Upper lobe of left lung (tissue), 6 donors: ENCODE measurements at regions not wholly inside any gene's neighbourhood (a gene's known extent, or its start where the extent isn't known, plus 50 kb on each side); places are given as distances from the start of the nearest gene placed in this dataset.

Experiments
- ATAC-seq, 2 donors: fragments of 200-7000 bp; cut with Tn5 transposase; one replicate each; pipeline ENCODE4 v1.9.1; 2022; ENCODE audit warnings: mild to moderate bottlenecking in 2 of 2, moderate library complexity in 2 of 2; ENCODE audit not compliant: low FRiP score in 2 of 2
- DNase-seq, 2 donors: peaks; one replicate each; pipeline ENCODE4 v3.0.0-alpha.2; 2019 to 2020
- H3K27ac ChIP-seq, 4 donors: fragments of 200-600 bp; sonication (generic); one replicate each; pipeline ENCODE4 v1.5.1; 2016 to 2019
- H3K27me3 ChIP-seq, 4 donors: fragments of 200-600 bp; sonication (generic); one replicate each; pipeline ENCODE4 v1.5.1; 2017 to 2019
- H3K36me3 ChIP-seq, 4 donors: fragments of 200-600 bp; sonication (generic); one replicate each; pipeline ENCODE4 v1.5.1; 2016 to 2019
- H3K4me1 ChIP-seq, 4 donors: fragments of 200-600 bp; sonication (generic); one replicate each; pipeline ENCODE4 v1.5.1; 2018 to 2019
- H3K4me3 ChIP-seq, 4 donors: fragments of 200-600 bp; sonication (generic); one replicate each; pipeline ENCODE4 v1.5.1; 2017 to 2019; ENCODE audit warnings: mild to moderate bottlenecking in 2 of 4, moderate library complexity in 1 of 4
- H3K9me3 ChIP-seq, 4 donors: fragments of 200-600 bp; sonication (generic); one replicate each; pipeline ENCODE4 v1.5.1; 2018 to 2019
- EP300 ChIP-seq, 4 donors: sonication (generic); formaldehyde crosslinking; IDR thresholded peaks; one replicate each; pipeline ENCODE4 v1.5.1; 2017; ENCODE audit warnings: antibody characterized with exemption in 4 of 4, control low read depth in 2 of 4
- POLR2A ChIP-seq, 4 donors: fragments of 450-650 bp; IDR thresholded peaks; one replicate each; pipeline ENCODE4 v1.5.1; 2016 to 2017; ENCODE audit warnings: antibody characterized with exemption in 4 of 4, mild to moderate bottlenecking in 2 of 4
- POLR2AphosphoS5 ChIP-seq, 2 donors: sonication (generic); formaldehyde crosslinking; IDR thresholded peaks; one replicate each; pipeline ENCODE4 v1.5.1; 2017; ENCODE audit warnings: antibody characterized with exemption in 2 of 2
- WGBS, 2 donors: methylation state at CpG; one replicate each; pipeline ENCODE4 v1.1.5; 2017 to 2018; 5-methylcytosine and 5-hydroxymethylcytosine counted together
- TF ChIP-seq, protein P1 (sequence below), 6 experiments: fragments of 450-650 bp in 4 of 6; fragments of 200-600 bp in 2 of 6; sonication (generic) in 2 of 6; IDR thresholded peaks; one replicate each; pipeline ENCODE4 v1.5.1; 2016 to 2019; ENCODE audit warnings: antibody characterized with exemption in 6 of 6
- donor health status: DM: no; HTN: no; CAD: no; lungs with moderate emphysema.
- donor health status: DM: no; HTN: yes; CAD: no; lungs with severe emphysema.

DNA sequence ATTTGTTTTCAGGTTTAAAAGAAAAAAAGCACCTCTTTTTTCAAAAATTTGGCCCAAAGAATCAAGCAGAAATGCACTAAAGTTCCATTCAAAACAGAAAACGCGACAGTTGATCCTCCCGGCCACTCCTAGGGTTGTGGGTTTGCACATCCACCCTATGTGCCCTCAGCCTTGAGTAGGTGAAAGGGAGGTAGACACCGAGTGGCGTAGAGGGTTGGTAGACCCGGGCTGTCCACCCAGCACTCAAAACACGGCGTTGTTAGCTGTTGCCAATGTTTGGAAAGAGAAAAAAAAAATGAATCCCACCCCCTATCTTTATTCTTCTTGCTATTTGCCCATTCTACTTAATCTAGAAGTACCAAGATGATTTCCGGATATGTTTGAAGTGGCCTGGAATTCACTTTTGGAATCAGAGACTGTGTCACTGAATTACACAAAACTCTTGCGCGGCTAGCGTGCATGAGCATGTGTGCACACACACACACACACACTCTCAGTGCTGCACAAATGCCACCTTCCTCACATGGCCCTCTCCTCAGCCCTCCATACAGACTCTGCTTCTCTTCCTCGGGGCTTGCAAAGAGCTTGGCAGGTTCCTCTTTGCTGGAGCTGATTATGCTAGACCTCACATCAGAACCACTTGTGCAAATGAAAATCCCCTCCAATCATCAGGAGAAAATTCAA is 110.2 kb upstream of the HAND1 start:
- no peak overlapping the region for H3K4me3 ChIP-seq
- 54 to 62% methylated on average over 13 of the region's 13 CpGs for WGBS, 2 donors
- ATAC-seq (peak; percentile 27 to 78), DNase-seq (no peak)
- H3K27ac ChIP-seq = peak overlapping the region; percentile 50 to 74 (median 70)
- H3K27me3 ChIP-seq = no peaks in the 10 kb centered on the region
- TF ChIP-seq POLR2AphosphoS5 (IDR thresholded peaks at IDR 0.05) (no peak), EP300 (IDR thresholded peaks at IDR 0.05) (no peak), POLR2A (IDR thresholded peaks at IDR 0.05) (no peak)
- TF ChIP-seq, protein P1, sequence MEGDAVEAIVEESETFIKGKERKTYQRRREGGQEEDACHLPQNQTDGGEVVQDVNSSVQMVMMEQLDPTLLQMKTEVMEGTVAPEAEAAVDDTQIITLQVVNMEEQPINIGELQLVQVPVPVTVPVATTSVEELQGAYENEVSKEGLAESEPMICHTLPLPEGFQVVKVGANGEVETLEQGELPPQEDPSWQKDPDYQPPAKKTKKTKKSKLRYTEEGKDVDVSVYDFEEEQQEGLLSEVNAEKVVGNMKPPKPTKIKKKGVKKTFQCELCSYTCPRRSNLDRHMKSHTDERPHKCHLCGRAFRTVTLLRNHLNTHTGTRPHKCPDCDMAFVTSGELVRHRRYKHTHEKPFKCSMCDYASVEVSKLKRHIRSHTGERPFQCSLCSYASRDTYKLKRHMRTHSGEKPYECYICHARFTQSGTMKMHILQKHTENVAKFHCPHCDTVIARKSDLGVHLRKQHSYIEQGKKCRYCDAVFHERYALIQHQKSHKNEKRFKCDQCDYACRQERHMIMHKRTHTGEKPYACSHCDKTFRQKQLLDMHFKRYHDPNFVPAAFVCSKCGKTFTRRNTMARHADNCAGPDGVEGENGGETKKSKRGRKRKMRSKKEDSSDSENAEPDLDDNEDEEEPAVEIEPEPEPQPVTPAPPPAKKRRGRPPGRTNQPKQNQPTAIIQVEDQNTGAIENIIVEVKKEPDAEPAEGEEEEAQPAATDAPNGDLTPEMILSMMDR (IDR thresholded peaks at IDR 0.05) = no peak
- H3K36me3 ChIP-seq = no peaks in the 10 kb centered on the region
- H3K9me3 ChIP-seq = no peaks in the 10 kb centered on the region
- H3K4me1 ChIP-seq = peaks cover 0 to 15% (median 8%) of the 10 kb centered on the region in 4 donors

DNA sequence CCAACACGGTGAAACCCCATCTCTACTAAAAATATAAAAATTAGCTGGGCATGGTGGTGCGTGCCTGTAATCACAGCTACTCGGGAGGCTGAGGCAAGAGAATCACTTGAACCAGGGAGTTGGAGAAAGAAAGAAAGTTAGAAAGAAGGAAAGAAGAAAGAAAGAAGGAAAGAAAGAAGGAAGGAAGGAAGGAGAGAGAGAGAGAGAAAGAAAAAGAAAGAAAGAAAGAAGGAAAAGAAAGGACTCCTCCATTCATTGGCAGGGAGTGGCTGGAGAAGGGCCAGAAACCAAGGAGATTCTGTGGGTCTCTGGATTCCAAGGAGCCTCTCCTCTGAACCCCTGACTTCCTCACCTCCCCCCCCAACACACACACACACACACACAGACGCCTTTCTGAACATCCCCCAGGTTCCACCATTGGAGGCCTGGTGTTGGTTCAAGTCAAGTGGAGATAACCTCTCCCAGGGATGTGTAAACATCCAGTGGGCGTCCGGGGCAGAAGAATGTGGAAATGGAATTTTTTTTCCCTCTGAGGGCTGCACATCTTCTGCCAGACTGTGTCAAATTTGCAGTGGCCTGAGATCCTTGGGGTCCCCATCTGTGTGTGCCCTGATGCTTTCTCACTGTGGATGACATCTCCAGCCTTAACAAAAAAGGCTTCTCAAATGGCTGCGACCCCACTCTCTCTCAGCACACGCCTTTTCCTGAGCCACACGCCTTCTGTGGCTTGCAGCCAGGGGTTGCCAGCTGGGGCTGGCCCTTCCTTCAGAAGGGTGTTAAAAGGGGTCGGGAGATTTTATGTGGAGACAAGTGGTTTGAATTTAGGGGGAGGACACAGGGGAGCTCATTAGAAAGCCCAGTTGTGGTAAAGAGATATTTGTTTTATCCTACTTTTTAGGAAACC is 109.3 kb upstream of the HAND1 start:
- no peaks in the 10 kb centered on the region for H3K36me3 ChIP-seq
- no peak for DNase-seq
- H3K4me3 ChIP-seq = no peak overlapping the region
- 38% methylated on average over 10 of the region's 10 CpGs for WGBS, 2 donors
- no peaks in the 10 kb centered on the region for H3K27me3 ChIP-seq
- peak overlapping the region; percentile 27 to 74 (median 70) for H3K27ac ChIP-seq
- H3K4me1 ChIP-seq = peaks cover 0 to 12% (median 7%) of the 10 kb centered on the region in 4 donors
- H3K9me3 ChIP-seq = no peaks in the 10 kb centered on the region
- TF ChIP-seq POLR2A (IDR thresholded peaks at IDR 0.05) (no peak), POLR2AphosphoS5 (IDR thresholded peaks at IDR 0.05) (no peak), EP300 (IDR thresholded peaks at IDR 0.05) (no peak)
- TF ChIP-seq, protein P1 (IDR thresholded peaks at IDR 0.05) = no peak
- ATAC-seq = no peak

DNA sequence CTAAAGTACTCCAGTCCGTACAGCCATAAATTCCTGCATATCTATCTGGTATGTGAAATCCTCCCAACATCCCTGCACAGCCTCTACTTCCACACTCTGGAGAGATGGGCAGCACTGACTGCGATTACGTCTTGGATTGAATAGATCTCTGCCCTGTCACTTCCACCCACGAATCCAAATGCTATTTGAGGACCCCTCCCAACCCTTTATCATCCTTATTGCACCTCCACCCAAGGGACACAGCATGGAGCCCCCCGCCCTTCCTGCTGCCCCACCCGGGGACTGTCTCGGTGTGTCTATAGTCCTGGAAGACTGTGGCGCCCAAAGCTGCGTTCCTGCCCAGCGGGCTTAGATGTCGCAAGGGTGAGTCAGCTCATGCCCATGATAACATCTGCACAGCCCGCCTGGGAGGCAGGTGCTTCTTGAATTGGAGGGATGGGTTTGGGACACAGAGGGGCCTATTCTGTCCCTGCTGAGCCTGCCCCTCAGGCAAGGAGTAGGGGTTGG is 105.7 kb upstream of the HAND1 start:
- TF ChIP-seq EP300 (IDR thresholded peaks at IDR 0.05) (no peak), POLR2AphosphoS5 (IDR thresholded peaks at IDR 0.05) (no peak)
- TF ChIP-seq, protein P1 (IDR thresholded peaks at IDR 0.05) = no peak
- peaks cover 0 to 12% (median 7%) of the 10 kb centered on the region in 4 donors for H3K4me1 ChIP-seq
- 66 to 69% methylated on average over 8 to 12 of the region's 12 CpGs for WGBS, 2 donors

DNA sequence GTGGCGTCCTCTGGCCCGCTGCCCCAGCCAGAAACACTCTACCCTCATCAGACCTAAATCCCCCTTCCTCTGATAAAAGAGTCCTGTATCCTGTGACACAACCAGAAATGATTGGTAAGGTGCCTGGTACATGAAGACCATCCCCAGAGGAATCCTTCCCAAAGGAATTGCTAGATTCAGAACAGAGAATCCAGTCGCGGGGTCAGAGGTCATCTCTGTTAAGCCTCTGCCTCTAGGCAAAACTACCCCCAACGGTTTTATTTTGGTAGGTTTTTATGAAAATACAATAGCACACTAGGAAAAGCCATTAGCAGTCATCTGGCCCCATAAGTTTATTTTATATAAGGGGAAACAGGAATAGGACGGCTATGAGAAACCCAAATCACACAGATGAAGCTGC is 102.4 kb upstream of the HAND1 start:
- Histone ChIP-seq H3K4me1 (peaks cover 0 to 3% (median 0%) of the 10 kb centered on the region in 4 donors), H3K27me3 (no peaks in the 10 kb centered on the region), H3K36me3 (no peaks in the 10 kb centered on the region), H3K4me3 (no peak overlapping the region), H3K27ac (no peak overlapping the region), H3K9me3 (no peaks in the 10 kb centered on the region)
- ATAC-seq = no peak
- DNase-seq = no peak
- WGBS, 2 donors = 80 to 81% methylated on average over 6 of the region's 6 CpGs
- no peak for TF ChIP-seq EP300 (IDR thresholded peaks at IDR 0.05)
- no peak for TF ChIP-seq POLR2AphosphoS5 (IDR thresholded peaks at IDR 0.05)
- no peak for TF ChIP-seq POLR2A (IDR thresholded peaks at IDR 0.05)
- TF ChIP-seq, protein P1 (IDR thresholded peaks at IDR 0.05) = no peak

More for the DNA sequence above, 105.7 kb upstream of the HAND1 start:
- ATAC-seq = peak in 1 of 2 donors; percentile 16
- Histone ChIP-seq H3K36me3 (no peaks in the 10 kb centered on the region), H3K4me3 (no peak overlapping the region), H3K27ac (no peak overlapping the region), H3K9me3 (no peaks in the 10 kb centered on the region), H3K27me3 (no peaks in the 10 kb centered on the region)
- DNase-seq = peak in 1 of 2 donors; percentile 40
